LNCaP clone FGC (cell line): ENCODE measurements at regions not wholly inside any gene's neighbourhood (a gene's known extent, or its start where the extent isn't known, plus 50 kb on each side); places are given as distances from the start of the nearest gene placed in this dataset.
"Not testable (repeated sequence)": the region's sequence is repeated elsewhere in the genome, so short reads cannot be mapped to it uniquely, and the experiment has no call there.

ENCODE experiments used
- DNase-seq: peaks from one replicate; pipeline ENCODE4 v3.0.0-alpha.2; 2011; ENCODE audit warnings: low read depth
- H3K4me3 ChIP-seq: 2 replicates; pipeline ENCODE4 v1.5.1; 2011; ENCODE audit warnings: mild to moderate bottlenecking, low read depth, low read length, control low read depth
- CTCF ChIP-seq: IDR thresholded peaks from 2 replicates; pipeline ENCODE4 v1.5.1; 2012; ENCODE audit warnings: mild to moderate bottlenecking; ENCODE audit not compliant: control insufficient read depth, insufficient read depth; ENCODE audit errors: extremely low read depth

GRCh38 chr7:51927738-51928137 is 611.1 kb upstream of the COBL start:
- DNase-seq = no peak
- TF ChIP-seq CTCF = no peak
- no peak overlapping the region for H3K4me3 ChIP-seq

- no peak overlapping the region for H3K4me3 ChIP-seq
- TF ChIP-seq CTCF = no peak
- no peak for DNase-seq
These were observed 602.0 kb upstream of the COBL start for GRCh38 chr7:51918581-51918980.

GRCh38 chr7:51901489-51901840 is 584.9 kb upstream of the COBL start:
- no peak for TF ChIP-seq CTCF
- no peak overlapping the region for H3K4me3 ChIP-seq
- no peak for DNase-seq

- H3K4me3 ChIP-seq, DNase-seq: not testable (repeated sequence)
These were observed 584.3 kb upstream of the COBL start for GRCh38 chr7:51900755-51901488.

GRCh38 chr7:51899611-51900010 is 583.0 kb upstream of the COBL start:
- no peak for DNase-seq
- no peak for TF ChIP-seq CTCF
- H3K4me3 ChIP-seq = no peak overlapping the region

- no peak for DNase-seq
- no peak for TF ChIP-seq CTCF
- H3K4me3 ChIP-seq = no peak overlapping the region
These were observed 565.8 kb upstream of the COBL start for GRCh38 chr7:51882412-51882811.

GRCh38 chr7:51881309-51881708 is 564.7 kb upstream of the COBL start:
- DNase-seq = no peak
- no peak for TF ChIP-seq CTCF

More at GRCh38 chr7:51881309-51881708, 564.7 kb upstream of the COBL start:
- no peak overlapping the region for H3K4me3 ChIP-seq
